Glutamatergic neuron (in vitro differentiated cells): ENCODE measurements at regions not wholly inside any gene's neighbourhood (a gene's known extent, or its start where the extent isn't known, plus 50 kb on each side); places are given as distances from the start of the nearest gene placed in this dataset.

Source experiments
- DNase-seq: peaks from one replicate; pipeline ENCODE4 v3.0.0; 2022
- H3K27ac Mint-ChIP-seq: one replicate; pipeline ENCODE4 v1.8.0; 2020; ENCODE audit warnings: mild to moderate bottlenecking, mixed read lengths, inconsistent platforms; ENCODE audit not compliant: unreplicated experiment
- H3K27me3 Mint-ChIP-seq: one replicate; pipeline ENCODE4 v1.8.0; 2020; ENCODE audit warnings: mild to moderate bottlenecking, moderate library complexity, mixed read lengths, inconsistent platforms; ENCODE audit not compliant: unreplicated experiment
- H3K36me3 Mint-ChIP-seq: one replicate; pipeline ENCODE4 v1.8.0; 2020; ENCODE audit warnings: mild to moderate bottlenecking, mixed read lengths, inconsistent platforms; ENCODE audit not compliant: unreplicated experiment
- H3K4me1 Mint-ChIP-seq: one replicate; pipeline ENCODE4 v1.8.0; 2020; ENCODE audit warnings: mild to moderate bottlenecking, low read depth, mixed read lengths, inconsistent platforms; ENCODE audit not compliant: unreplicated experiment
- H3K4me3 Mint-ChIP-seq: one replicate; pipeline ENCODE4 v1.8.0; 2020; ENCODE audit warnings: mild to moderate bottlenecking, mixed read lengths, inconsistent platforms; ENCODE audit not compliant: unreplicated experiment
- H3K9me3 Mint-ChIP-seq: one replicate; pipeline ENCODE4 v1.8.0; 2020; ENCODE audit warnings: mild to moderate bottlenecking, moderate library complexity, mixed read lengths, inconsistent platforms; ENCODE audit not compliant: unreplicated experiment
- CTCF ChIP-seq: fragments of 200-600 bp; sonication (generic); IDR thresholded peaks from one replicate; pipeline ENCODE4 v1.5.0; 2021; ENCODE audit not compliant: partially characterized antibody, unreplicated experiment

GRCh38 chr18:39215920-39216319, 1650.3 kb upstream of the CELF4 start:
- no peaks in the 10 kb centered on the region for H3K36me3 Mint-ChIP-seq
- H3K27ac Mint-ChIP-seq = no peak overlapping the region
- TF ChIP-seq CTCF = no peak
- H3K27me3 Mint-ChIP-seq = no peaks in the 10 kb centered on the region
- H3K9me3 Mint-ChIP-seq = no peaks in the 10 kb centered on the region
- no peak for DNase-seq
- no peaks in the 10 kb centered on the region for H3K4me1 Mint-ChIP-seq
- no peak overlapping the region for H3K4me3 Mint-ChIP-seq

GRCh38 chr18:39211461-39211860, 1645.9 kb upstream of the CELF4 start:
- DNase-seq = no peak
- H3K36me3 Mint-ChIP-seq = no peaks in the 10 kb centered on the region
- no peaks in the 10 kb centered on the region for H3K9me3 Mint-ChIP-seq
- TF ChIP-seq CTCF = no peak
- H3K4me3 Mint-ChIP-seq = no peak overlapping the region
- H3K27ac Mint-ChIP-seq = no peak overlapping the region
- H3K4me1 Mint-ChIP-seq = no peaks in the 10 kb centered on the region
- no peaks in the 10 kb centered on the region for H3K27me3 Mint-ChIP-seq

GRCh38 chr18:39209173-39209572, 1643.6 kb upstream of the CELF4 start:
- Mint-ChIP-seq H3K4me3 (no peak overlapping the region), H3K4me1 (no peaks in the 10 kb centered on the region), H3K36me3 (no peaks in the 10 kb centered on the region), H3K9me3 (no peaks in the 10 kb centered on the region), H3K27ac (no peak overlapping the region), H3K27me3 (no peaks in the 10 kb centered on the region)
- TF ChIP-seq CTCF = no peak
- DNase-seq = no peak

- no peaks in the 10 kb centered on the region for H3K9me3 Mint-ChIP-seq
Measured at GRCh38 chr18:39208729-39209128, 1643.1 kb upstream of the CELF4 start.

GRCh38 chr18:39208190-39208589, 1642.6 kb upstream of the CELF4 start:
- Mint-ChIP-seq H3K4me3 (no peak overlapping the region), H3K36me3 (no peaks in the 10 kb centered on the region), H3K27me3 (peaks cover 1% of the 10 kb centered on the region), H3K4me1 (no peaks in the 10 kb centered on the region), H3K9me3 (no peaks in the 10 kb centered on the region), H3K27ac (no peak overlapping the region)
- no peak for DNase-seq
- TF ChIP-seq CTCF = no peak

More at GRCh38 chr18:39208729-39209128, 1643.1 kb upstream of the CELF4 start:
- H3K27ac Mint-ChIP-seq = no peak overlapping the region
- TF ChIP-seq CTCF = no peak
- H3K27me3 Mint-ChIP-seq = no peaks in the 10 kb centered on the region
- no peak for DNase-seq
- H3K4me3 Mint-ChIP-seq = no peak overlapping the region
- H3K36me3 Mint-ChIP-seq = no peaks in the 10 kb centered on the region
- H3K4me1 Mint-ChIP-seq = no peaks in the 10 kb centered on the region
